Central memory CD4-positive, alpha-beta T cell (primary cell): ENCODE measurements at regions not wholly inside any gene's neighbourhood (a gene's known extent, or its start where the extent isn't known, plus 50 kb on each side); places are given as distances from the start of the nearest gene placed in this dataset.
A peak's percentile ranks its signal among the peaks of the same experiment; 100 is the strongest.
"Not testable (repeated sequence)": the region's sequence is repeated elsewhere in the genome, so short reads cannot be mapped to it uniquely, and the experiment has no call there.

Experiments used
- DNase-seq: peaks from one replicate; pipeline ENCODE4 v3.0.0; 2022

DNA sequence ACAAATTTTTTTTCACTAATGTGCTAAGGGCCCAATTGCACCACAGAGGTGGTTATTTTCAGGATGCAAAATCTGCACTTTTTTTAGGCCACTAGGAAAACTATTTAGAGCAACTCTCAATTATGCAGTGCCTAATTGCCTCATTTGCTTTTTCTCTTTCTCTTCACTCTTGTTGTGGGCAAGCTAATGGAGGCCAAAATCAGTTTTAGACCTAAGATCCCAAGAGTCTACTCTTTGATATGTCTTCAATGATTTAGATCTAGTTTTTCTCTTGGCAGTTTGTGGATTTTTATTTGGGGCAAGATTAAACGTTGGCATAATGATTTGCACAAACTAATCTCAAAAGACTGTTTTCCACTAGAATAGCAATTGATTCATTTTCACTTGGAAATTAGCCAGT, 1996.9 kb downstream of the LRRC4C start:
- no peak for DNase-seq

DNA sequence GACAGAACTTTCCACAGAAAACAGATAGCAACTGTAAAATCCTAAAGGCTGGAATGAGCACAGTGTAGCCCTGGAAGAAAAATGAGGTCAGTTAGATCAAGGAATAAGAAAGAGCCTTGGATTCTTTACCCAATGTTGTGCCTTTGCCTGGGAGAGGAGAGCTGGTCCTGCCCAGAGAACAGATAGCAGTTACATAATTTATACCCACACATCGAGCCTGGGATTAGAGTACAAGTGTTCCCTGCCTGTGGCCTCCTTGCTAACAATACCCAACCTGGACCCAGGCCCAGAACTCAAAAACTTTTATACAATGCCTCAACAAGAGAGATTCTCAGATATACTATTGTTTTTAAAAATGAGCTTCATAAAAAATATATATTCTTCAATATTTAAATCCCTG, 1998.4 kb downstream of the LRRC4C start:
- DNase-seq = no peak

DNA sequence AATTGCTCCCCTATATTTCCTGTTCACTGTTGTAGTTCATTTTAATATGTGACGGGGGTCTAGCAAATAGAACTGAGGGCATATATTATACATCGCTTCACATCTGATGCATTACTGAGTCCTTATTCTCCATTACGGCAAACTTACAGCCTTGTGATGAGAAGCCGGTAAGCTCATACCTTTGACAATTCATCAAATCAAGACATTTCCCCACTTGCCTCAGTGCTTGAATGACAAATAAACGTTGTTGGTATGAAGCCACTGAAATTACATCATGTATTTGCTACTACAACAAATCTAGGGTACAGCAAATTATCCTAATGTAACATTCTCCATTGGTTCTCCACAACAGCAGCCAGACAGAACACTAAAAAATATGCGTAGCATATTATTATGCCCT, 1999.8 kb downstream of the LRRC4C start:
- no peak for DNase-seq

DNA sequence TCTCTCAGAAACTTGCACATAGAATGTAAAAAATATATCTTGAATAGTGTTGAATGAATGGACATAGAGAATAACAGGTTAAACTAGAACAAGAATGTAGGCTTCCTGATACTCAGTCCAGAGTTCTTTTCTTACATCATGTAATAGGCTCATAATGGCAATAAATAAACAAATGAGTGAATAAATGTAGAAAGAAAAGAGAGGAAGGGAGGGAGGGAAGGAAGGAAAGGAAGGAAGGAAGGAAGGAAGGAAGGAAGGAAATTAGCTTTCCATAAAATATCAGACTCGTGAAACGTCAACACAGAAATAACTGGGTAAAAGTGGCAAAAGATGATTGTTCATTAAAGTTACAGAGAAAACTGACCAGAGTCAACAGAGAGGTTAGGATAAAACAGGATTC, 2001.0 kb downstream of the LRRC4C start:
- no peak for DNase-seq

DNA sequence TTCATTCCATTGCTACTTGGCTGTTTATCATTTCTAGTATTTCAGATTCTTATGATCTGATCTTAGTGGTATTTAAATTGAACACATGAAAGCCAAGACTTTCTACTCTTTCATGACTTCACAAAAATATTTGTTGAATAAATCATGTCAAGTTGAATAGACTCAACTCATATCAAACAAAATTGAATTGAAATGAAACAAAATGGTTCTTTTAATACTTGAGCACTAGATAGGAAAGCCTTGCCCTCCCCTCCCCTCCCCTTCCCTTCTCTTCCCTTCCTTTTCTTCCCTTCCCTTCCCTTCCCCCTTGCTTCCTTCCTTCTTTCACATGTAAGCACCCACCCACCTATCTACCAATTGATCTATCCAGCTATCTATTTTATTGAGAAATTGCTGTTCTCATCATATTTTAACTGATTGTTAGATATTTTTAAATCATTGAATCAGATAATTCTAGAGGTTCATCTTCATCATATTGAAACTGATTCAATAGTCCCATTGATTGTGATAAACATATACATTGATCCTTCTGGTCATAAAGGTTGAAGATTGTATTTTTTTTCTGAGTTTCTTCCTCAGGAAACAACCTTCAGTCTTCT, 2015.9 kb downstream of the LRRC4C start:
- DNase-seq = no peak

DNA sequence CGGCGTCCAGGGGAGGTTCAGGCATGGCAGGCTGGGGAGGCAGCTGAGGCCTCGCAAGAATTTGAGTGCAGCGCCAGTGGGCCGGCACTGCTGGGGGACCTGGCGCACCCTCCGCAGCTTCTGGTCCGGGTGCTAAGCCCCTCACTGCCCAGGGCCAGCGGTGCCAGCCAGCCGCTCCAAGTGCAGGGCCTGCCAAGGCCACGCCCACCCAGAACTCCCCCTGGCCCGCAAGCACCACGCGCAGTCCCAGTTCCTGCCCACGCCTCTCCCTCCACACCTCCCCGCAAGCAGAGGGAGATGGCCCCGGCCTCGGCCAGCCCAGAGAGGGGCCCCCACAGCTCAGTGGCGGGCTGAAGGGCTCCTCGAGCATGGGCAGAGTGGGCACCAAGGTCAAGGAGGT, 2017.3 kb downstream of the LRRC4C start:
- DNase-seq = no peak

DNA sequence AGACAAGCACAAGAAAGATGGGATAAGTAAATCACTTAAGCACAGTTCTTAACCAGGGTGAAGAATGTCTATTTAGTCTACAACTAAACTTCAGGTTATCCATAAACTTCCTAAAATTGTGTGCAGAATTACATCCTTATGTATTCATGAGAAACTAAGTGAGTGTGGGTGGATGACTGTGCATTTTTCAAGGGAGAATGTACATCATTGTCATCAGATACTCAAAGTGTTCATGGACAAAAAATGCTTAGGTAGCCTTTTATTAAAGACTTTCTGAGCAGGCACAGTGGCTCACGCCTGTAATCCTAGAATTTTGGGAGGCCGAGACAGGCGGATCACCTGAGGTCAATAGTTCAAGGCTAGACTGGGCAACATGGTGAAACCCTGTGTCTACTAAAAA, 2023.8 kb downstream of the LRRC4C start:
- DNase-seq = no peak

DNA sequence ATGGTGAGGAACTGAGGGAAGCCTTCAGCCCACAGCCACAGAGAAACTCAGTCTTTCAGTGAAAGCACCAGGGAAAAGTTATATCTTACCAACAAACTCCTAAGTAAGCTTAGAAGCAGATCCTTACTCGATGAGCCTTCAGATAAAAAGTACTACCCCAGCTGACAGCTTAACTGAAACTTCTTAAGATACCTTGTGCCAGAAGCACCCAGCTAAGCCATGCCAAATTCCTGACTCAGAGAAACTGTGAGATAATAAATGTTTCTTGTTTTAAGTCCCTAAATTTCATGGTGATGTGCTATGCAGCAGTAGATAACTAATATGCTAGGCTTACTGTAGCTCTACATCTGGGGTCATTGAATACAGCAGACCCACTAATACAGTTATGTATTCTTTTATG, 2025.0 kb downstream of the LRRC4C start:
- DNase-seq = no peak

DNA sequence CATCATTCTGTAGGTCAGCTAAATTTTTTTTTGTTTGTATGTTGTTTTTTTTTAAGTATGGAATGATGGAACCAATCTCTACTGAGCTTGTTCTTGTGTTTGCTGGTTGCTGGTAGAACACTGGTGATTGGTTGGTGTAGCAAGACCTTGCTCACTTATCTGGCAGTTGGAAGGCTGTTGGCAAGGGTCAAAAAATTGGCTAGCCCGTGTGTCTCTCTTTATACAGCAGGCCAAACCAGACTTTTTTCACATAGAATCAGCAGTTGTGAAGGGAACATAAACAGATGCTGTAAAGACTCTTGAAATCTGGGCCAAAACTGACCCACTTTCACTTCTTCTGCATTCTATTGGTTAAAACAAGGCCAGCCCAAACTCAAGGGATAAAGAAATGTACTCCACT, 2026.5 kb downstream of the LRRC4C start:
- no peak for DNase-seq

DNA sequence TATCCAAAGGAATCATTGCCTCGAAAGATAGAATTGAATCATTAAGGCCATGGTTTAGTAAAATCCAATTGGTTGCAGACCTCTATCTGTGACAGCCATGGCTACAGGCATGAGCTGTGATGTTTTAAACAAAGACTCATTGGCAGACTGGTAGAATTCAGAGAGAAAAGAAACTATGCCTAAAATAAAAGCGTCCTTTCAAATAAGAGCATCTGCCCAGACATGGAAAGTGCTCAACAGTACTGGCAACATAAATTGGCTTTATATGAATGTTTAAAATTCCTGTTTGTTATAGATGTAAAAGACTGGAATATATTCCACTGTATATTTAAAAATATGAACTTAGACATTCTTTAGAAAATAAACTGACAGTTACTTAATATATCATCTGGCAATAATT, 2034.2 kb downstream of the LRRC4C start:
- DNase-seq = no peak

DNA sequence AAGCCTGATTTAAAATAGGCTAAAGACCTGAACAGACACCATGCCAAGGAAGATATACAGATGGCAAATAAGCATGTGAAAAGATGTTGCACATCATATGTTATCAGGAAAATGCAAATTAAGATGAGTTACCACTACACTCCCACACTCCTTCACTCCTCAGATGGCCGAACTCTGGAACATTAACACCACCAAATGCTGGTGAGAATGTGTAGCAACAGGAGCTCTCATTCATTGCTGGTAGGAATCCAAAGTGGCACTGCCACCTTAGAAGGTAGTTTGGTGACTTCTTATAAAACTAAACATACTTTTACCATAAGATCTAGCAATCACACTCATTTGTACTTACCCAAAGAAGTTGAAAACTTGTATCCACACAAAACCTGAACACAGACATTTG, 2047.3 kb downstream of the LRRC4C start:
- no peak for DNase-seq

DNA sequence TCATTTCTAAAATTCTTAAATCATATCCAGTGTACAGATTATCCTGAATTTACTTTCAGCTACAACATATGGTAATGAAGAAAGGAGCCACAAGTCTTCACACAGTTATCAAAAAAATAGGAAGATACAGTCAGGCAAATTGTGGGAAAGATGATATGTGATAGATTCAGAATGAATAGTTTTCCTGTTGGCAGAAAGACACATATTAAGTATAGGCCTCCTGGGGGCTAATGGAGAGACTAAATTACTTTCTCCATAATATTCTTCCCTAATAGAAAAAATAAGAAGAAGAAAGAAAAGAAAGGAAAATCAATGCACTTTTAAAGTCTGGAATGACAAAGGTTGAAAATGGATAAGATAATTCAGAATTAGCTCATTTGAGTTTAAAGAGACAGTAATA, 2073.5 kb downstream of the LRRC4C start:
- DNase-seq = no peak

DNA sequence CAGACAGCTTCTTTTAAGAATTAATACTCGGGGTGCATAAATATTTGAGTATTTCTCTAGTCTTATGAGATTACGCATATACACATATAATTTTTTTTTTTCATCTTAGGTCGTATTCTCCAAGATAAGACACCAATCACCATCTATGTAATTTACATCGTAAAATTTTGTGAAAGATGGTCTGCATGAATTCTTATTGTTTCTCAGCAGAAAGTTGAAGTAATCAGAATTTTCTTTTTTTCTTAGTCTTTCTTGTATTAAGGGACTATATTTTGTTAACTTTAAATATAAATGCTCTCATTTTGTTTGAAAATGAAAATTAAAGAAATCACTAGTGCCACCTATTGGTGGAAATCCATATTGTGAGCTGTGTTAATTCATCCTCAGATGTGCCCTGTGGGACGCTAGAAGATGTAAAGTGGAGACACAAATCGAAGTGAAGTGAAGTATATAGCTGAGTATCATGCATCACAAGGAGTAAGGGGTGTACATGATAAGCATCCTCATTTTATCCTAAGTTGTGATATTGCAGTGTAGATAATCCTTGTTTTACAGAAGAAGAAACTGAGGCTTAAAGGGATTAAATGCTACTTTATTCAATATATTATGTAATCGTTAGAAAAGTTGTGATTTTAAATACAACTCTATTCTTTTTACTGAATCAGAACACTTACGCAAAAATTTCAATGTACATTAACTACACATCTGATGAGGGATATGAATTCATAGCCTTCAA, 2084.3 kb downstream of the LRRC4C start:
- DNase-seq = peak; percentile 12

DNA sequence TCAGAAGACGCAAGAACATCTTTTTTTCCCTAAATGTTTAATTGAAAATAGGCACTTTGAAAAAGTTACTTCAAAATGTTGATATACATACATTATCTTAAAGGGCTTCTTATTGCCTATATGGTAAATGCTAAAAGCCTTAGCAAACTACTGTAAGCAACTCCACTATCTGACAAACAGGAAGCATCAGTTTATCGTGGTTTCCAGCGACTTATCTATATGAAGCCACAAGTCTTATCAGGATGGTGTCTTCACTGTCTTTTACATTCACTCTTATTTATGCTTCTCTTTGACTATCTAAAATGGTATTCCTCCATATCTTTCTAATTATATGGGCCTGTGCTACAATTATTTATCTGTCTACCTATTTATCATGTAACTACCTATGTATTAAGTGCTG, 2091.9 kb downstream of the LRRC4C start:
- DNase-seq = no peak

DNA sequence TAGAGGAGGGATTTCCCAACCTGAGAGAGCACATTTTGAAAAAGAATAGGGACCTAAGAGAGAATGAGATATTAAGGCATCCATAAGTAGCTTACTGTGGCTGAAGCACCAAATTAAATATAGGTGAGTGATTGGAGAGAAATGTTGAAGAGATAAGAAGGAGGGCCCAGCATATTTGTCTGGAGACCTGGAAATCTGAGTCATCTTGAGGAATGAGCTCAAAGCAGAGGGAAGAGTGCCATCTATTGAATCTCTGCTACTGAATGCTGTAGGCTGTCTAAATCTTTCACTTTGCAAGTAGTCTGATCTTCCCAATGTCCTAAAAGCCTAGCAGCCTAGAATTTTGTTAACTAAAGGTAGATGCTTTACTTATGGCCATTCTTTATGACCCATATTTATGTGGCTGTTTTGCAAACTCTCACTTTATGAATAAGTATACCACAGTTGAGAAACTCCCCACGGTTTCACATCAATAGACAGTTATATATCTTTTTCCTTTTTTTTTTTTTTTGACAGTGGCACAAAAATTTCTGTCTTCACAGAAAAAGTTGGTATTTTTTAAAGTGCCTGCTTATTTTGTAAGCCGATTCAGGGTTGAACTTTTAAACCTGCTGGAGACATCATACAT, 2093.5 kb downstream of the LRRC4C start:
- DNase-seq = no peak

DNA sequence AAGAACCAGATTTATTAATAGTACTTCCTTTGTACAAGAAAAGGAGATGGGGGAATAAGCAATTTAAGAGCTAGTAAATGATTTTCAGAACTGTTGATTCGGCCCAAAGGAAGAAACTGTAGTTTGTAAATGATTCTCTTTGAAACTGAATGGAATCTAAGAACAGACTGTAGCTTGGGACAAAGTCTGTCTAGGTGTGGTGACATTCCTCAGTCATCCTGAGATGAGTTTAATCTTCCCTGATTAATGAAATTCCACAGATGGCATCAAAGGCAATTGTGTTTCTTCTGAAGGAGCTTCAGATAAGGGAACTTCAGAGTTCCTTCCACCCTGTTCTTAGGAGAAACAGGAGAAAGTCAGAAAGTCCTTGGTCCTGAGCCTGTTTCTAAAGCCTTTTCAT, 2095.9 kb downstream of the LRRC4C start:
- no peak for DNase-seq

DNA sequence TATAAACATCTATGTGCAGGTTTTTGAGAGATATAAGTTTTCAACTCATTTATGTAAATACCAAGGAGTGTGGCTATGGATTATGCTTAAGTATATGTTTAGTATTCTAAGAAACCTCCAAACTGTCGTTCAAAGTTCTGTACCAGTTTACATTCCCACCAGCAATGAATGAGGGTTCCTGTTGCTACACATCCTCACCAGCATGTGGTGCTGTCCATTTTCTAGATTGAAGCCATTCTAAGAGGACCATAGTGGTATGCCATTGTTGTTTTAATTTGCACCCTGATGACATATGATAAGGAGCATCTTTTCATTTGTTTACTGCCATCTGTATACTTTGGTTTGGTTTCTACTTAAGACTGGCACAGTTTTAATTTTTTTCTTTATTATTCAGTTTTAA, 2097.9 kb downstream of the LRRC4C start:
- no peak for DNase-seq

DNA sequence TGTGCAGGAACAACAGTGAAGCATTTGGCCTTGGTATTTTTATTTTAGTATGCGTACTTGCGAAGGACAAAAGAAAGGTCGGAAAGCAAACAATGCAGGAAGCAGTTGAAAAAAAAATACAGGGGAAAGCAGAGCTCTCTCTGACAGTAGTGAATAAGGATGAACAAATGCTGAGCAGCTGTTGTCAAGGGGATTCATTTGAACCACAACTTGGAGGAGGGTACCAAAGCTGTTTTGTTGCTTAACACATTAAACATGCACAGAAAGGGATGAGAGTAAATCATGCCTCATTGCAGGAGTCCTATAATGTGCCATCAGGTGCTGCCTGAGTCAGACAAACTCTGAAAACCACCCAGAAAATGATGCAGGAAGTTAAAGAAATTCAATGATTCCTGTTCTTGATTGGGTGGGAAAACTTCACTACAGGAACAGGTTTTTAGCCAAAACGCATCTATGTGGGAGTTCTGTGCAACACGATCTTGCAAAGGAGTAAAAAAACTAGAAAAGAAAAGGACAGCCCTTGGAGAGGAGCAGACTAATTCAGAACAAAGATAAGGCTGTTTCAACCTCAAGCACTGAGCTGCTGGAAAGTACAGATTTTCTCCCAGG, 2113.5 kb downstream of the LRRC4C start:
- no peak for DNase-seq

DNA sequence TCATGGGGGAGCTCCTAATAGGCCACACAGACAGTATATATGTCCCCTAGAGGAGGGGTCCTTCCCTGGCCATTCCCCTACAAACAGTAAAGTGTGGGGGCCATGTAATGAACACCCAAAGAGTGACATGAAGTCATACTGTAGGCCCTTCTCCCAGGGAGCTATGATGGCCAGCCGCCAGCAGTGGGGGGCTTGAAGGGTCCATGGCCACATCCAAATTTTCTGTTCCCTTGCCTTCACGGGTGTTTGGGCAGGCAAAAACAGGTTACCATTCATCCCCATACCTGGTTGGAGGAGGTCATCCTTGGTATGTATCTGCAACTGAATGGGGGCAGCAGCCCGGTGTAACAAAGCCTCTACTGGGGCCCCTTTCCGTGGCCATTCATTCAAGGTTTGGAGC, 2118.0 kb downstream of the LRRC4C start:
- no peak for DNase-seq

DNA sequence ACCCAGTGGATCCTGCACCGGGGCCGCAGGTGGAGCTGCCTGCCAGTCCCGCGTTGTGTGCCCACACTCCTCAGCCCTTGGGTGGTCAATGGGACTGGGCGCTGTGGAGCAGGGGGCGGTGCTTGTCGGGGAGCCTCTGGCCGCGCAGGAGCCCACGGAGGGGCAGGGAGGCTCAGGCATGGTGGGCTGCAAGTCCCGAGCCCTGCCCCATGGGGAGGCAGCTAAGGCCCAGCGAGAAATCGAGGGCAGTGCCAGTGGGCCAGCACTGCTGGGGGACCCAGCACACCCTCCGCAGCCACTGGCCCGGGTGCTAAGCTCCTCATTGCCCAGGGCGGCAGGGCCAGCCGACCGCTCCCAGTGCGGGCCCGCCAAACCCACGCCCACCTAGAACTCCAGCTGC, 2126.4 kb downstream of the LRRC4C start:
- DNase-seq = not testable (repeated sequence)

DNA sequence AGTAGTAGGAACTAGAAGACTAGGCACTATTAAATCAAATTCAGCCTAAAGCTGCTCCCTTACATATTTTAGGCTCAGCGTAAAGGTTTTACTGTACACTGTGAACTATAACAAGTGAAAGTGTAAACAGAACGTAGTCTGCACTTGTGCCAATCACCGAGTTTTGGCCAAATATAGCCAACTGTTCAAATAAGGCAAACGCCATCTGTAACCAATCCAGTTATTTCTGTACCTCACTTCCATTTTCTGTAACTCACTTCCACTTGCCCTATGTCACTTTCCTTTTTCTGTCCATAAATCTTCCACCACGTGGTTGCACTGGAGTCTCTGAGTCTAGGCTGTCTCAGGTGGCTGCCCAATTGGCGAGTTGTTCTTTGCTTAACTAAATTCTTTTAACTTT, 2132.2 kb downstream of the LRRC4C start:
- no peak for DNase-seq

DNA sequence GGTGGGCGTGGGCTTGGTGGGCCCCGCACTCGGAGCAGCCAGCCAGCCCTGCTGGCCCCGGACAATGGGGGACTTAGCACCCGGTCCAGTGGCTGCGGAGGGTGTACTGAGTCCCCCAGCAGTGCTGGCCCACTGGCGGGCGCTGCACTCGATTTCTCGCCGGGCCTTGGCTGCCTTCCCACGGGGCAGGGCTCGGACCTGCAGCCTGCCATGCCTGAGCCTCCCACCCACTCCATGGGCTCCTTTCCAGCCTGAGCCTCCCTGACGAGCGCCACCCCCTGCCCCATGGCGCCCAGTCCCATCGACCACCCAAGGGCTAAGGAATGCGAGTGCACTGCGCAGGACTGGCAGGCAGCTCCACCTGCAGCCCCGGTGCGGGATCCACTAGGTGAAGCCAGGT, 2147.6 kb downstream of the LRRC4C start:
- DNase-seq = not testable (repeated sequence)

DNA sequence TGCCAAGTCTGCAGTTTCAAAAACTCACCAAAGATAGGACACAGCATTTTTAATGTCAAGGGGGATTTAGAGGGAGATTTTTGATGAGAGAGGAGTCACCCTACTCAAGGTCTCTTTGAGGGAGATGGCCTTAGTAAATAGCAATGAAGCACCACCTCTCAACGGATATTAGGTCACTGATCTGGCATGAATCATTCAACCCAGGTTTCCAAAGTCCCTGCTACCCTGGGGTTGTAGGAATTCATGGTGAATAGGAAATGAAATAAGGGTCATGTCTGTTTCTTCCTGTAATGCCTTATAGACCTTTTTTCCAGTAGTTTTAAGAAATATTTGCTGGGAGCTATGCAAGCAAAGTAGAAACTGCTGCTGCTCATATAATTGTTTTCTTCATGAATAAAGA, 2154.9 kb downstream of the LRRC4C start:
- DNase-seq = no peak

DNA sequence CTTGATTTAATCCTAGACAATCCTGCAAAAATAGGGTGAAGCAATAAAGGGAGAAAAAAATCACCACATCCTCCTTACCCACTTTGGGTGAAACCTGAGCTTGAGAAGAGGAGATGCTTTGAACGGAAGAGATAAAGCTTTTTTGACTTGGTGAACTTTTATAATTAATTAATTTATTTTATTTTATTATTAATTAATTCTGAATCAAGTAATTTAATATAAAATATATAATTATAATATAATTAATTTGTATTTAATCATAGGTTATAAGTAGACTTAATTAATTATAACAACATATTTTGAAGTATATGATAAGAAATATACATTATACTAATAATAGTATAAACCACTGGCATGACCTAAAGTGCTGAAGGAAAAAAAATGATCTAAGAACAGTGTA, 2164.8 kb downstream of the LRRC4C start:
- no peak for DNase-seq
